Ishikawa (cell line): ENCODE measurements at regions not wholly inside any gene's neighbourhood (a gene's known extent, or its start where the extent isn't known, plus 50 kb on each side); places are given as distances from the start of the nearest gene placed in this dataset.

Experiments used
- CEBPB ChIP-seq: IDR thresholded peaks from 2 replicates; pipeline ENCODE4 v1.6.1; 2012
- CREB1 ChIP-seq: IDR thresholded peaks from 2 replicates; pipeline ENCODE4 v1.6.1; 2012; ENCODE audit warnings: low read depth
- EGR1 ChIP-seq: IDR thresholded peaks from 2 replicates; pipeline ENCODE4 v1.6.1; 2012
- EP300 ChIP-seq: IDR thresholded peaks from 2 replicates; pipeline ENCODE4 v1.6.1; 2012; ENCODE audit warnings: borderline replicate concordance
- FOXM1 ChIP-seq: IDR thresholded peaks from 2 replicates; pipeline ENCODE4 v1.6.1; 2012; ENCODE audit warnings: low read depth, borderline replicate concordance
- MAX ChIP-seq: IDR thresholded peaks from 2 replicates; pipeline ENCODE4 v1.6.1; 2012
- NFIC ChIP-seq: IDR thresholded peaks from 2 replicates; pipeline ENCODE4 v1.6.1; 2012
- RAD21 ChIP-seq: IDR thresholded peaks from 2 replicates; pipeline ENCODE4 v1.6.1; 2012; ENCODE audit warnings: low read depth
- REST ChIP-seq: IDR thresholded peaks from 2 replicates; pipeline ENCODE4 v1.6.1; 2012; ENCODE audit warnings: low read depth, mild to moderate bottlenecking
- TAF1 ChIP-seq: IDR thresholded peaks from 2 replicates; pipeline ENCODE4 v1.6.1; 2012; ENCODE audit warnings: low read depth, mild to moderate bottlenecking
- TCF12 ChIP-seq: IDR thresholded peaks from 2 replicates; pipeline ENCODE4 v1.6.1; 2012; ENCODE audit warnings: low read depth
- TEAD4 ChIP-seq: IDR thresholded peaks from 2 replicates; pipeline ENCODE4 v1.6.1; 2012
- USF1 ChIP-seq: IDR thresholded peaks from 2 replicates; pipeline ENCODE4 v1.6.1; 2012
- YY1 ChIP-seq: IDR thresholded peaks from 2 replicates; pipeline ENCODE4 v1.6.1; 2012; ENCODE audit warnings: low read depth
- ZBTB7A ChIP-seq: IDR thresholded peaks from 2 replicates; pipeline ENCODE4 v1.6.1; 2012; ENCODE audit warnings: low read depth

- TF ChIP-seq CREB1, result no peak
- no peak for TF ChIP-seq EP300
- TF ChIP-seq MAX, result no peak
Measured at GRCh38 chr2:60047944-60048525, 505.4 kb downstream of the BCL11A start.

GRCh38 chr2:60047347-60047746, 506.1 kb downstream of the BCL11A start:
- TF ChIP-seq NFIC, result no peak
- TF ChIP-seq TEAD4, result no peak
- TF ChIP-seq FOXM1, result no peak

GRCh38 chr2:60046529-60046928, 506.9 kb downstream of the BCL11A start:
- no peak for TF ChIP-seq TEAD4

- TF ChIP-seq EP300 (no peak), RAD21 (no peak), TCF12 (no peak), TAF1 (no peak), CREB1 (no peak)
Measured at GRCh38 chr2:60045456-60045855, 508.0 kb downstream of the BCL11A start.

- TF ChIP-seq FOXM1 (no peak), CEBPB (no peak), EP300 (no peak)
Measured at GRCh38 chr2:60044484-60044883, 509.0 kb downstream of the BCL11A start.

GRCh38 chr2:60042023-60042422, 511.4 kb downstream of the BCL11A start:
- TF ChIP-seq CEBPB, result no peak
- no peak for TF ChIP-seq YY1
- no peak for TF ChIP-seq CREB1
- no peak for TF ChIP-seq FOXM1
- no peak for TF ChIP-seq EP300

- TF ChIP-seq TCF12 (no peak), CEBPB (no peak), MAX (no peak), RAD21 (no peak), TEAD4 (no peak), FOXM1 (no peak), EGR1 (no peak), ZBTB7A (no peak), EP300 (no peak), YY1 (no peak), REST (no peak), CREB1 (no peak), USF1 (no peak)
Measured at GRCh38 chr2:60033325-60033724, 520.1 kb downstream of the BCL11A start.

GRCh38 chr2:60029566-60029883, 523.9 kb downstream of the BCL11A start:
- TF ChIP-seq TCF12, result no peak
- no peak for TF ChIP-seq YY1
- no peak for TF ChIP-seq NFIC
- no peak for TF ChIP-seq USF1
- no peak for TF ChIP-seq ZBTB7A
- no peak for TF ChIP-seq EP300
- no peak for TF ChIP-seq REST
- TF ChIP-seq TAF1, result no peak
- no peak for TF ChIP-seq TEAD4
- no peak for TF ChIP-seq FOXM1
- no peak for TF ChIP-seq EGR1
- no peak for TF ChIP-seq CEBPB
- TF ChIP-seq CREB1, result no peak
- TF ChIP-seq MAX, result no peak
